Ecto neural progenitor cell (in vitro differentiated cells): ENCODE measurements at regions not wholly inside any gene's neighbourhood (a gene's known extent, or its start where the extent isn't known, plus 50 kb on each side); places are given as distances from the start of the nearest gene placed in this dataset.

ENCODE experiments used
- DNase-seq: peaks from one replicate; pipeline ENCODE4 v3.0.0-alpha.2; 2018; ENCODE audit warnings: low spot score

DNA sequence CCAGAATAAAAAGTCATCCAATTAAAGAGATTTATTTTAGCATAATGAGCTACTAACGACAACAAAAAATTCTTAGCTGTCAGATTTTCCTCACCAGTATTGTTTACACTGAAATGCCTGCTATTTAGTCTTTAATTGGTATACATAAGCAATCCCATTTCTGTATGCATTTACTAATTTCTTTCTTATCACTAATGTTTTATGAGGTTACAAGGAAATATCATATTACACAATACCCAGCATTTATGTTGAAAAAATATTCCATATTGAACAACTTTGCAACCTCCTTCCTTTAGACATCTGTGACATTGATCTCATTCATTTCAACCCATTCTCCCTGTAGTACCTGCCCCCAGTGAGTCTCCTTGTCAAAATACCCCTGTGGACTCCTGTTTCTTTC lies 135.4 kb downstream of the SLITRK6 start:
- DNase-seq = no peak

DNA sequence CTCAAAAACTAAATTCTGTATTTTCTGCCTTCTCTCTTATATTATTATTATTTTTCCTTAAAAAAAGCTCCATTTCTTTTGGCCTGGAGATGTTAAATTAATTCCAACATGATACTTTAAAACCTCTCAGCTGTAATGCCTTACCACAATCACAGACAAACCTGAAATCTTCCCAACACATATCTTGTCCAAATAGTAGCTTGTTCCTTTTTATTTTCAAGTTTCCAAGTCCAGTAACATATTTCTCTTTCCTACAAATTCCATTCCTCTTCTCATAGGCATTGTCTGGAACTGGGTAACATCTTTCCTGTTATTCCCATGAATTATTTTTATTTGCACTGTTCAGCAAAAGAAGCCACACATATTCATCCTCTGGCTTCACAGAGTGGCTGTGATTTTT lies 137.0 kb downstream of the SLITRK6 start:
- DNase-seq = no peak

DNA sequence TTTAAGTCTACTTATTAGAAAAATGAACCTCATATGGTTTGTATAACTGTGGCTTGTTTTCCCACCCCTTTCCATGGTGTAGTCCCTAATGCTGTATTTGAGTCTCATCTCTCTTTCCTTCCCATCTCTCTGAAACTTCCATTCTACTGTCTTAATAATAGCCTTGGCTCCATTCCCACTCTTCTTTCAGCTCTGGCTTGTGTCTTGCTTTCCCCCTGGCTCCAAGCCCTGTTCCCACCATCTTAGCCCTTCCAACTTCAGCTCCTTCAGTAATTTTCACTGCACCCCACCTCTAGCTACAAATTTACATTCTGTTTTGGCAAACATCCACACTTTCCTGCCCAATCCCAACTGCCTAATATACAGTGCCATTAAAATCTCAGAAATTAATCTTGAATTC lies 137.5 kb downstream of the SLITRK6 start:
- no peak for DNase-seq

DNA sequence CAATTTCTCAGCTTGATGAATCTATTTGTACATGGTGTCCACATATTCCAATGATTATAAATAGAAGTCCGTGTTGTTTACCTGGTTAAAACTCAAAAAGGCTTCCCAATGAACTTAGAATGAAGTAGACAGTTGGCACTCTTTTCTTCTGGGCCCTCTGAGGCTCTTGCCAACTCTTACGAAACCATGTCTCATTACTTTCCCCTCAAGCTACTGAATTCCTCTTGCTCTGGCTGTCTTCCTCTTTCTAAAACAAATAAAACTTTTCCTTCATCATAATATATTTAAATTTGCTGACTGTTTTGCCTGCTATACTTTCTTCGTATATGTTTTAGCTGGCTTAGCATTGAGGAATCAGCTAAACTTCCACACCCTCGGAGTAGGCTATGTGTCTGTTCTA lies 139.7 kb downstream of the SLITRK6 start:
- DNase-seq = no peak

DNA sequence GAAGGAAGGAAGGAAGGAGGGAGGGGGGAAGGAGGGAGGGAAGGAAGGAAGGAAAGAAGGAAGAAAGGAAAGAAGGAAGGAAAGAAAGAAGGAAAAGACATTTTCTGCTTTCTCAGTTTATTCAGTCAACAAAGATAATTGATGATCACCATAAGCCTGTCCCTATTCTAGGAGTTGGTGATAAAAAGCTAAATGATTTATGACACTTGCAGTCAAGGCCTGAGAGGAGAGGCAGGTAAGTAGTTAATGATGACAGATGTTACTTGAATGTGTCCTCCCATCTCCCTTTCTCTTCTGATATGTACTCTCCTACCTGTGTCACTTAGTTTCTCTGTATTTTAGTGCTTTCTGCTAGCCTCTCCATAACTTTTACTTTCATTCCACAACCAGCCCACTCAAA lies 141.3 kb downstream of the SLITRK6 start:
- DNase-seq = no peak

DNA sequence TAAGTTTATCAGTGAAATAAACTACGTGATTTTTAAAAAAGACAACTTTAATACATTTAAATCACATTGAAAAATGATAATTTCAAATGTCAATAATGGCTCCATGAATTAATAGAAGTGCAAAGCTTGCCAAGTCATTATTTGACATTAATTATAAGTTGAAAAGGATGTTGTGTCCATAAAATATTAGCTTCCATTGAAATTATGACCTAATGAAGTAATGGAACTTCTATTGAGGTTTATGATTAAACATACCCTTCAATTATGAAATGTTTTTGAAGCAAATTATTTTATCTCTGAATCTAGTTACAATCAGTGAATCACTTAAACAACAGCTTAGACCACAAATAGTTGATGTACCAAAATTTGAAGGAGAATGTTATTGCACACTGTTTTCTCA lies 144.2 kb downstream of the SLITRK6 start:
- DNase-seq = no peak

DNA sequence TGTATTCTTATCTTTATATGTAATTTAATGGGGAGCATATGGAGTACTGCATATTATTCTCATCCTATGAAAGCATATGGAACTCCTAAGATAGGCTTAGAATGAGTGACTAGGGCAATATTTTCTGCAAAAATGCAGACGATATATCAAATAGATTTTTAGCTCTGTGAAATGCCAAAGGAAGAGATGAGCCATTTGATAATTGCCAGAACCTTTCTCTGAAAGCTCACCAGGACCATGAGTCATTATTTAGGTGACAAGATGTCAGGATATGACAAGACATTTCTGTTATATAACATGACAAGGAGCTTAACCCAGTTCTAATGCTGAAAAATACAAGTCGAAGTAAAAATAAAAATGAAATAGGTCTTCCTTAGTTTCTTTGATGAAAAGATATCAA lies 145.0 kb downstream of the SLITRK6 start:
- DNase-seq = no peak

DNA sequence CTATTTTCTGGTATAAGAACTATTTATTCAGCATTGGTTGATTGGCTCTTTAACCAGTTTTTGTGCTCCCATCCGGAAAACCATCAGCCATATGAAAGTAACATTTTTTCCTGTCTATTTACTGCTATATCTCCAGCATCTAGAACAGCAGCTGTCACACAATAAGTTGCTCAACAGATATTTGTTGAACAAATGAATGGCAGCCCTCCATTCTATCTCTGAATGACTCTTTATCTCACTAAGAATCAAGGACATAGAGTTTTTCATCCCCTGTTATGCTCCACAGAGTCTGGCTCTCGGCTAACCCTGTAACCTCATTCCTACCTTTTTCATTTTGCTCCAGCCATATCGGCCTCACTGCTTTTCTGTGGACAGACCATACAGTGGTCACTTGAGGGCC lies 145.5 kb downstream of the SLITRK6 start:
- DNase-seq = no peak

DNA sequence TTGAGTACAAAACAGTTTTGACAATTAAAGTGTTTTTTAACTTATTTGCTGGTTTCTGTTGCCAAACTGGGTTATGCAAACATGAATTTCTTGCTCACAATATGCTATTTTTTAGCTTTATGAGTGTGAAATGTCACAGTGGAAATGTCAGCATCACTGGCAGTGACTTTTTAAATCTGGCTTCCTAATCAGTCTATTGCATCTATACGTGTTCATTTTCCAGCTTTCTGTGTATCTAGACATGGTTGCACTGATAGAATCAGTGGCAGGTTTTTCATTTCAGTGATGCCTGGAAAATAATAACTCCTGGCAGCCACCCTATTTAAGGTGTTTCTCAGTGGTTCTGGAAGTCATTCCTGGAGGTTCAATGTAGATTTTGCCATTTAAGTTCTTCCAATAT lies 146.7 kb downstream of the SLITRK6 start:
- no peak for DNase-seq

DNA sequence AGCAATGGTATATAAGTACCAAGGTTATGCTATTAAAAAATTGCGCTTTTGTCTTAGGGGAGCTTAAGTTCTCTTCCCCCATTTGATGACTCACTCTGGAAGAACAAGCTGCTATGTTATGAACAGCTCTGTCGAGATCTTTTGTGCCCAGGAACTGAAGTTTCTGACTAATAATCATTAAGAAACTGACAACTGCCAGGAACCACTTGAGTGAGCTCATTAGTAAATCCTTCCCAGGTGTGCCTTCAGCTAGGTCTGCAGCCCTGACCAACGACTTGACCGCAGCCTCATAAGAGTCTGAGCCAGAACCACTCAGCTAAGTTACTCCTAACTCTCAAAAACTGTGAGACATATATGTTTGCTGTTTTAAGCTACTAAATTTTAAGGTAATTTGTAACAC lies 147.8 kb downstream of the SLITRK6 start:
- DNase-seq = no peak

DNA sequence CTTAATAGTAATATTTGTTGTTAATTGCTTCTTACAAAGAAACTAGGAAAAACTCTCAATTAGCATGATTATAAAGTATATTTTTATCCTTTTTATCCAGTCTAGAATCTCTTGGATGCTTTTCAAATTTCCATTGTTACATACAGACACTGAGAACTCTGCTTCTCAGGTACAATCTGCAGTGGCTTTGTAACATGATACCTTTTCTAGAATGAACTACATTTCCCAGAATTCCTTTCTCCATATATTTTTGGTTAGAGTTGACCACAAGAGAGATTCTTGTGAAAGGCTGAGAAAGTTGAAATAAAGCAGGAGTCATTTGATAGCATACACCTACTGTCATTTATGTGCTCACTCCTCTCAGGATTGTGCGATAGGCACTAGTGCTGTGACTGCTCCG lies 148.6 kb downstream of the SLITRK6 start:
- no peak for DNase-seq

DNA sequence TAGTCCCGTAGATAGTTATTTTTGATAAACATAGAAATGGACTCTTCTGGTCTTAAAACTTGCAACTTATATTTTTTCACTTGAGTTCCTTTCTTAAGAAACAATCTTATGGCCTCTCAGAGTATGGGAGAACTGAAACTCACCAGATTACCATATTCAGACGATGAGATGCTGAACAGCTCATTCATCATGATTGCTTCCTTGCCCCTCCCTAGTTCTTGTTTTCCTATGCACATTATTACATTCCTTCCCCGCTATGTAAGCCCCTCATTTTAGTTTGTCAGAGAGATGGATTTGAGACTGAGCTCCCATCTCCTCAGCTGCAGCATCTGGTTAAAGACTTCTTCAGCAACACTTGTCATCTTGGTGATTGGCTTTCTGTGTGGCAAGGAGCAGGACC lies 158.5 kb downstream of the SLITRK6 start:
- no peak for DNase-seq

DNA sequence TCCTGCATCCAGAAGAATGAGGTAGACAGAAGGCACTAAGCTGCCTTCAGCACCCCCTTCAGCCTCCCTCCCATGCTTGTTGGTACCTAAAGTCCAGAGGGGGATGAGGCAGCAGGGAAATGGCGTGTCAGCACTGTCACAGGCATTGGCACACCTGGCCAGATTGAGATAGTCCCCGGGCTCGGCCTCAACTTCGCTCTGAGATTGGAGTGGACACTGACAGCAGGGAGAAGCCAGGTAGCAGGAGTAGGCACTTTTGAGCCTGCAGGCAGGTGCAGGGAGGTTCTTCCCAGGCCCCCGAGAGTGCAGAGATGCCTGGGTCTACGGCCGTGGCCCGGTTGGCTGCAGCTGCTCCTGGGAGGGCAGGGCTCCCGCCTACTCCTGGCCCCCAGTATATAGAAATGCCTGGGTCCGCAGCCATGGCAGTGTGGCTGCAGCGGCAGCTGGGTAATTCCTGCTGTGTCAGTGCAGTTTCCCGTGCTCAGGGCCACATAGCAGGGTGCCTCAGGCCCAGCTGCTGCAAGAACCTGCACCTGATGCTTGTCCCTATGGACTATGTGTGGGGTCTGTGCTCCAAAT lies 160.3 kb downstream of the SLITRK6 start:
- DNase-seq = no peak

DNA sequence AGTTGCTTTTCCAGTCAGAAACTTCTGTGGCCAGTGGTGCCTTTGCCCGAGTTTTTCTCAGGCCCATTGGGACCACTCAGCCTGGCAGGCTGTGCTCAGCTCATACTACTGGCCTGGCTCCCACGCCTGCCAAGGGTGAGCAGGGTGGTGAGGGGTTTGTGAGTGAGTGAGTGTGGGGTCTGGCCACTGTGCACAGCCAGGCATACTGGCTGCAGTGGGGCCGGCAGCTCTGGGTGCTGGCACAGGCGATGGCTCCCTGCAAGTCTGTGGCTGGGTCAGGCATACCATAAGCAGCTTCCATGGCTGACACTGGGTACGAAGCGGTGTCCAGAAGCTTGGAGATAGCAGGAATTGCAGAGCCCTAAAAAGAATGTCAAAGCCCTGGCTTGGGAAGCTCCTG lies 161.0 kb downstream of the SLITRK6 start:
- no peak for DNase-seq

DNA sequence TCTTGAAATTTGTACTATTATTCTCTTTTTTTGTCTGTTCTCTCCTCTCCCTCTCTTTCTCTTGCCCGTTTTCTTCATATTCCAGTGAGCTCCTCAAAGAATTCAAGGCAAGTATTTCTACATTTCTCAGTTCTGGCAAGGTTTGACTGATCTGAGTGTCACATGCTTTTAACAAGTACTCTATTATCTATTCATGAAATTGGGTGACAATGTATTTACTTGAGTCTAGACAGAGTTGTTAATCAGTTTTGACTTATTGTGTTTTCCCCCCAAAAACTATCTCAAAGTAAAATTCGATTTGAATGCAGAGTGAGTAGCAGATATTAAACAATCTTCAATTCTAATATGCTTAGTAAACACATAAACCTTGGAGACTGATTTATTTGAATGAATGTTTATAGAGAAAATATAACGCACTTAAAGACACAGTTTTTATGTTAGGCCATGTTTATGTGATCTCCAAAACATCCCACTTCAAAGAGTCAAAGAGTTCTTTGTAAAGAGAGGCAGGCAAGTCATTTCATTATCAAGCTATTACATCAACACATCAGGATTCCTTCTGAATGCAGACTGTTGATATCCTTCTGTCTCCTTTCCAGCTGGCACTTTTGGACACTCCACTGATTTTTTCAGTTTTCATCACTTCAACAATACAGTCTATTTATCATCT lies 166.6 kb downstream of the SLITRK6 start:
- DNase-seq = no peak

DNA sequence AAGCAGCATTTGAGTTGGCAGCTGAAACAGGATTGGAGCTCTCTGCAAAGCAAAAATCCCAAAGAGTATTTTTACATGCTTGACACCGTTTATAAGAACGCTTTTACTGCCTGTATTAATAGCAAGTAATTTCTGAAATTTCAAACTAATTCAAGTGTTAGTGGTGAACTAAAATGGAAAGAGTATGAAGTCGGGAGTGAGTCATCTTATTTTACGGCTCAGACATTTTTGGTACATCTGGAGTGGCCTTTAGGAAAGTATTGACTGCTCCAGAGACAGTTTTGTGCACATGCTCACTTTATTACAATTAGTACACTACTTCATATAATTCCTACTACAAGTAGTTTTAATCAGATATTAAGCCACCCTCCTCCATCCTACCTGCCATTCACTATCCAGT lies 167.4 kb downstream of the SLITRK6 start:
- no peak for DNase-seq

DNA sequence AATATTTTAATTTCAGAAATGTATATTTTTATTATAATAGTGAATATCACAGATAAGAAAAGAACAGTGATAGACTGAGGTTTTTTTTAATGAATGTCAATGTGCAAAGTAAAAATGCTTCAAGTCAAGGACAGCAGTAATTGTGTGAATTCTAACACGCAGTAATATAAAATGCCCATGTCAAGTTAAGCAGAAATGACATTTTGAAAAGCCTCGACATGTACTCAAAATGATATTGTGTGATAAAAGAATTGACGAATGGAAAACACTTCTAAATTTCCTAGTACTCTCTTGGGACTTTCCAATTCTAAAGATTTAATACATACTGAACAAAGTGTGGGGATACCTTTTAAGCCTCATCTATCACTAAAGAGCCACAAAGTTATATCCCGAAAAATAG lies 172.6 kb downstream of the SLITRK6 start:
- DNase-seq = no peak

DNA sequence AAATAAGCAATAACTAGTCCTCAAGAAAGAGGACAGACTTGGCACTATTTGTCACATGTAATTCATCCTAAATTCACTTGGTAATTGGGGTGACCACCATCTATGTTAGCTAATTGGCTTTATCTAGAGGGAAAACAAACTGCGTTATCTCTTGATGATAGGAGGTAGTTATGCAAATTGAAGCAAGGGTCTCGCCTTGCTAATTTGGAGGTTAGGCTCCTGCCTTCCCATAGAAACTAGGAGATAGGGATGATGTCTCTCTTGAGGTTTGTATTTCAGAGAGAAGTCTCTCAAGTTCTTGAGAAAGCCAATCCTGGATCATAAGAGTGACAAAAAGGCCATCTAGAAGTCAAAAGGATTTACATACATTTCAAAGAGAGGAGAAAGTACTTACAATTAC lies 179.9 kb downstream of the SLITRK6 start:
- DNase-seq = no peak

DNA sequence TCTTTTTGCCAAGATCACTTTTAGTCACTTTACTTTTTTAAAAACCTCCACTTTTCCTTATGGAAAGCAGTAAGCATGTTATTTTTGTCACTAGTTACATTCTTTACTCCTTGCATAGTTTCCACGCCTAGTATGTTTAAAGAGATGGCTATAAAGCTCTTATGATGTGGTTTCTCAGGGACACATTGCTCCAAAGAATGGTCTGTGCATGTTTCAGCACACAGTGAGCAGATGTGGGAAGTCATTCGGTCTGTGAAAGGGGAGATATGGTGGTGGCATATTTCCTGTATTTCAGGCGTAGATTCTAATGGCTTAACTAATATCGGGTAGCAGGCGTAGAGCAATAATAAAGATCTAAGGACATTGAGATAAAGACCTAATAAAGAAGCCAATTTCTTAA lies 180.7 kb downstream of the SLITRK6 start:
- no peak for DNase-seq

DNA sequence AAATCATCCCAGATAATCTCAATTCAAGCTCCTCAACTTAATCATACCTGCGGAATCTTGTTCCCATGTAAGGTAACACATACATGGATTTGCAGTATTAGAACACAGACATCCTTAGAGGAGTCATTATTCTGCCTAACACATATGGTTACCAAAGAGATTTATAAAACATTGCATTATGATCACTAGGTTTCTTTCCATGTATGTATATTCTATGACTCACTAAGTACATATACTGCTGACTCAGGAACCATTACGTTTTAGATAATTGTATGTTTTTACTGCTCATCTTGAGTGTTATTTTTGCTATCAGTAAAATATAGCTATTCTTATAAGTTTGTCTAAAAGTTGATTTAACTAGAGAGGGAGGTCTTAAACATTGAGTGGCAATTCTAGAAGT lies 182.9 kb downstream of the SLITRK6 start:
- no peak for DNase-seq

DNA sequence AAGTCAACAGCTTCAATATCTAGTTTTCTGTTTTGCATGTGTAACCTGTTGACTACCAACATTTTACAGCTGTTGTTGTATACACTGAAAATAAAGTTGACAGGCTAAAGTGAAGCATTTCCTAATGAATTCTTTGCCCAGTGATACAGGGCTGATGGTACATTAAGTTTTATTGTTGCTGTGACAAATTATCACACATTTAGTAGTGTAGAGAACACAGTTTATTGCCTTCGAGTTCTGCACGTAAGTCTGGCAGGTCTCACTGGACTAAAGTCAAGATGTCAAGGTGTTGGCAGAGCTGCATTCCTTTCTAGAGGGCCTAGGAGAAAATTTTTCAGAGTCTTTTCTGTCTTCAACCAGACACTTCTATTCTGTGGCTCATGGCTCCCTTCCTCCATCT lies 184.2 kb downstream of the SLITRK6 start:
- DNase-seq = no peak

DNA sequence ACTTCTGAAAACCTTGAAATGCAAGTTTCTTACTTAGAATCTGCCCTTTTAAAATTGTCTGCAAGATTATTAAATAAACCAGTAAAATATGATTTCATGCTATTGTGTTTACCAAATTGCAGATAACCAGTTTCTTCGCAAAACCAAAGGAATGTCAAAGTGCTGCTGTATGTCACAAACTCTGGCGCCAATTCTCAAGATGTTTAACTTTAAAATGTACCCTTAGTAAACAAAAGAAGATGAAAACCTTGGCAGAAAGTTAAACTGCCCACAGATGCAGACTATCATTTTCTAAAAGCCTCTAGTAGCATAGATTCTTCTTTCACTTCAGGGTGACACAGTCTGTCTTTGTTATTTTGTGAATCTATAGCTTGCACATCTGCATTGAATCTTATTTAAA lies 189.2 kb downstream of the SLITRK6 start:
- DNase-seq = no peak

DNA sequence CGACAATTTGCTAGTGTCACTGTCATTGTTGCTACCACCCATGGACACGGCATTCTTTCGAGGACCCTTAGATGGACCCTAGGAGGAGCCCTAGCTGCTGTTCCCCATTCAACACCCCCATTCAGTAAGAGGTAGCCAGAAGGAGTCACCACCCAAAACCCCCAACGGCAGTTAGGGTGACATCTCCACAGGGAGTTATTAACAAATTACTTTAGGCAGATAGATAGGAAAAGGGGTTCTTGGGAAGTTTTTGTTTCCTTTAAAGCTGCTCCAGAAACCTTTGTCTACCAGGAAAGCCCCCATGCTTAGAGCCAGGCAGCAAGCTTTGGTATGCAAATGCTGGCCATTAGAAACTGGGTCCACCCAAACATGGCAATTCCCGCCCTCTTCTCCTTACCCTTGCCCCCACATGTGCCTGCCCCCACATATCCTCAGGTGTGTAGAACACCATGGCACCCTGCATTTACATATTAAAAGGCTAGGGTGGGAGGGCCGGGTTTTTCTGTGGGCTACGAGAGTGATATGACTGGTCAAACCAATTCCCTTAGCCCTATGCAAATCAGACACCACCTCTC lies 190.9 kb downstream of the SLITRK6 start:
- DNase-seq = no peak

DNA sequence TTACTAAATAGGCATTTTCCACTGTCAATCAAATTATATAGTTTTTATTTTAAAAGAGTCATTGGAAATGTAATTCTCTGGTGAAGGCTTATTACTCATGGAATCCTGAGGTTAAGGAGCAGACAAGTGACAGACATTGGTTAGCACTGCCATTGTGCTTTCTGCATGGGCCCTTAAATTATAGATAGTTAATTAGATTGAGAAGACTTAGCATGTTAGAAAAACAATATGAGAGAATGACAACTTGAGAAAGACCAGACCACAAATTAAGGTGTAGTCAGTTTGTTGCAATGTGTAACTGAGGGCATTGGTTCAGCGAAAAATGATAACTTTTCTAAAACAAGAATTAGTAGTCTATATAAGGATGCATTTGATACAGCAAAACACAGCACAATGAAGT lies 195.5 kb downstream of the SLITRK6 start:
- DNase-seq = no peak
